HCT116 (cell line): ENCODE measurements at regions not wholly inside any gene's neighbourhood (a gene's known extent, or its start where the extent isn't known, plus 50 kb on each side); places are given as distances from the start of the nearest gene placed in this dataset.

Source experiments
- EGR1 ChIP-seq: IDR thresholded peaks from 2 replicates; pipeline ENCODE4 v1.6.1; 2012; ENCODE audit warnings: low read depth
- JUND ChIP-seq: IDR thresholded peaks from 2 replicates; pipeline ENCODE4 v1.6.1; 2012
- POLR2A ChIP-seq: IDR thresholded peaks from 2 replicates; pipeline ENCODE4 v1.7.0; 2011; ENCODE audit warnings: borderline replicate concordance; ENCODE audit not compliant: insufficient read depth, insufficient read length; ENCODE audit errors: extremely low read depth
- POLR2AphosphoS5 ChIP-seq: IDR thresholded peaks from 2 replicates; pipeline ENCODE4 v1.6.1; 2011; ENCODE audit warnings: mild to moderate bottlenecking, low read depth, low read length, moderate library complexity
- SIN3A ChIP-seq: IDR thresholded peaks from 2 replicates; pipeline ENCODE4 v1.6.1; 2012; ENCODE audit warnings: low read depth
- TF ChIP-seq, protein P1 (sequence below): IDR thresholded peaks from 2 replicates; pipeline ENCODE4 v1.6.1; 2011; ENCODE audit warnings: mild to moderate bottlenecking, low read length, moderate library complexity; ENCODE audit not compliant: insufficient replicate concordance; ENCODE audit errors: extremely low read depth

DNA sequence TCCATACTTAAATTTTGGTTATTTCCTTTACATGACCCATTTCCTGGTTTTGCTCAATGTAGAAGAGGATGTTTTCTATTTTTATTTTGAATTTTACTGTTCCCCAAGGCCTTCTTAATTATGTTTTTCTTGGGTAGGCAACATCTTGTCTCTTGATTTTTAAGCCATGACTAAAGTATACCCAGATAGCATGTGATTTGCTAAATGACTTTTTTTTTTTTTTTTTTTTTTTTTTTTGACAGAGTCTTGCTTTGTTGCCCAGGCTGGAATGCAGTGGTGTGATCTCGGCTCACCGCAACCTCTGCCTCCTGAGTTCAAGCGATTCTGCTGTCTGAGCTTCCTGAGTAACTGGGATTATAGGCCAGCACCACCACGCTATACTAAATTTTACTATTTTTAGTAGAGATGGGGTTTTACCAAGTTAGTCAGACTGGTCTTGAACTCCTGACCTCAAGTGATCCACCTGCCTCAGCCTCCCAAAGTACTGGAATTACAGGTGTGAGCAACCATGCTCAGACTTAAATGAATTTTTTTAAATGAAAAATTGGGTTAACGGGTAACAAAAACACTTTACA, 198.6 kb upstream of the DAB2 start:
- TF ChIP-seq JUND = no peak
- TF ChIP-seq SIN3A = no peak
- TF ChIP-seq, protein P1, sequence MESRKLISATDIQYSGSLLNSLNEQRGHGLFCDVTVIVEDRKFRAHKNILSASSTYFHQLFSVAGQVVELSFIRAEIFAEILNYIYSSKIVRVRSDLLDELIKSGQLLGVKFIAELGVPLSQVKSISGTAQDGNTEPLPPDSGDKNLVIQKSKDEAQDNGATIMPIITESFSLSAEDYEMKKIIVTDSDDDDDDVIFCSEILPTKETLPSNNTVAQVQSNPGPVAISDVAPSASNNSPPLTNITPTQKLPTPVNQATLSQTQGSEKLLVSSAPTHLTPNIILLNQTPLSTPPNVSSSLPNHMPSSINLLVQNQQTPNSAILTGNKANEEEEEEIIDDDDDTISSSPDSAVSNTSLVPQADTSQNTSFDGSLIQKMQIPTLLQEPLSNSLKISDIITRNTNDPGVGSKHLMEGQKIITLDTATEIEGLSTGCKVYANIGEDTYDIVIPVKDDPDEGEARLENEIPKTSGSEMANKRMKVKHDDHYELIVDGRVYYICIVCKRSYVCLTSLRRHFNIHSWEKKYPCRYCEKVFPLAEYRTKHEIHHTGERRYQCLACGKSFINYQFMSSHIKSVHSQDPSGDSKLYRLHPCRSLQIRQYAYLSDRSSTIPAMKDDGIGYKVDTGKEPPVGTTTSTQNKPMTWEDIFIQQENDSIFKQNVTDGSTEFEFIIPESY = no peak
- TF ChIP-seq POLR2A = no peak
- no peak for TF ChIP-seq POLR2AphosphoS5
- TF ChIP-seq EGR1 = no peak
